ENCODE measurements at regions not wholly inside any gene's neighbourhood (a gene's known extent, or its start where the extent isn't known, plus 50 kb on each side); places are given as distances from the start of the nearest gene placed in this dataset.

DNA sequence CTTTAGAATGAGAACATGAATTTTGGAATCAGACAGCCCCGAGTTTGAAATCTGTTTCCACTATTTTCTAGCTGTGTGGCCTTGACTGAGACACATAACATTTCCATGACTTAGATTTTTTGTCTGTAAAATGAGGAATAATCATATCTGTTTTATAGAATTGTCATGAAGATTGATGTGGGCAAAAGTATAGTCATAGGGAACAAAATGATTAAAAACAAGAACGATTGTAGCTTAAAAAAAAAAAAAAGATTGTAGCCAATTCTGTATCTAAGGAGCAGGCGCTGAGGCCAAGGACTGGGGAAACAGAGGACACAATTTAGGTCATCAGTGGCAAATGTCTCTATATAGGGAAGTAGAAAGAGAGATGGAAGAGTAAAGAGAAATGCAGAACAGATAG, 201.6 kb upstream of the C1QTNF7 start:
- no peak overlapping the region for H3K4me3 ChIP-seq
- no peaks in the 10 kb centered on the region for H3K27me3 ChIP-seq (replicated peaks)
- no peaks in the 10 kb centered on the region for H3K9me3 ChIP-seq (replicated peaks)
- H3K27ac ChIP-seq = no peak overlapping the region
- no peaks in the 10 kb centered on the region for H3K36me3 ChIP-seq
- peaks cover 8% of the 10 kb centered on the region for H3K4me1 ChIP-seq (replicated peaks)
- no peak for DNase-seq (ENCODE audit: low read depth in 1 of 2, low spot score in 2 of 2)

DNA sequence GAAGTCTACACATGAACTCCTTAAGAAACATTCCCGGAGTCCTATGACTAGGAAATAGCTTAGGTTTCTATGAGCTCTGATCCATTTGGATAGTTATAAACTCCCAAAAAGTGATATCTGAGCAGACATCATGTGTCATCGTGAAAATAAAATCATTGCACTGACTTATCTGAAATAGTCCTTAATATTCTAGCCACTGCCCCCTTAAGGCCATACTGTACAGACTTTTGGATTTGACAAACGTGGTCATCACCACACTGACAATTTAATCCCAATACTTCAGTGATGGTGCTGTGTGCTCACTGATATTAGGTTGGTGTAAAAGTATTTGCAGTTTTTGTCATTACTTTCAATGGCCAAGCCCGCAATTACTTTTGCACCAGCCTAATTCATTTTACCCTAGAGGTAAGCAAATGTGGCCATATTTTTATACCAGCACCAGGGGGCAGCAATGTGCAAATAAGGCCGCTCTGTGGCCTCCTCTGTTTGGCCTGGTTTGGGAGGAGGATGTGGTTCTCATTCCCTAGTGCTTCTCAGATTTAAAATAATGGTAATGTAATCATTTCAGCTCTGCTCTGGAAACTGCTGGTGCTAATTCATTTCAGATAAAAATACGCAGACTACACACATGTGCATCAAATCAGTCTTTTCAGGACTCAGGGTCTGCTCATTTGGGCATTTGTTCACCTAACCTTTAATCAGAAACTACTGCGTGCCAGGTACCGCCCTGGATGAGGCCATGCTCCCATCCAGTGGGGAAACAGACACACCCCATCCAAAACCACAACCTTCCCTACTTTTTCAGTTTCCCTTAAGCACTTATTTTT, 196.4 kb upstream of the C1QTNF7 start:
- H3K4me3 ChIP-seq = no peak overlapping the region
- peak; percentile 62 to 66 for DNase-seq (ENCODE audit: low read depth in 1 of 2, low spot score in 2 of 2)
- no peaks in the 10 kb centered on the region for H3K9me3 ChIP-seq (replicated peaks)
- H3K4me1 ChIP-seq (replicated peaks) = peaks cover 53% of the 10 kb centered on the region
- H3K36me3 ChIP-seq = no peaks in the 10 kb centered on the region
- no peaks in the 10 kb centered on the region for H3K27me3 ChIP-seq (replicated peaks)
- H3K27ac ChIP-seq = no peak overlapping the region

DNA sequence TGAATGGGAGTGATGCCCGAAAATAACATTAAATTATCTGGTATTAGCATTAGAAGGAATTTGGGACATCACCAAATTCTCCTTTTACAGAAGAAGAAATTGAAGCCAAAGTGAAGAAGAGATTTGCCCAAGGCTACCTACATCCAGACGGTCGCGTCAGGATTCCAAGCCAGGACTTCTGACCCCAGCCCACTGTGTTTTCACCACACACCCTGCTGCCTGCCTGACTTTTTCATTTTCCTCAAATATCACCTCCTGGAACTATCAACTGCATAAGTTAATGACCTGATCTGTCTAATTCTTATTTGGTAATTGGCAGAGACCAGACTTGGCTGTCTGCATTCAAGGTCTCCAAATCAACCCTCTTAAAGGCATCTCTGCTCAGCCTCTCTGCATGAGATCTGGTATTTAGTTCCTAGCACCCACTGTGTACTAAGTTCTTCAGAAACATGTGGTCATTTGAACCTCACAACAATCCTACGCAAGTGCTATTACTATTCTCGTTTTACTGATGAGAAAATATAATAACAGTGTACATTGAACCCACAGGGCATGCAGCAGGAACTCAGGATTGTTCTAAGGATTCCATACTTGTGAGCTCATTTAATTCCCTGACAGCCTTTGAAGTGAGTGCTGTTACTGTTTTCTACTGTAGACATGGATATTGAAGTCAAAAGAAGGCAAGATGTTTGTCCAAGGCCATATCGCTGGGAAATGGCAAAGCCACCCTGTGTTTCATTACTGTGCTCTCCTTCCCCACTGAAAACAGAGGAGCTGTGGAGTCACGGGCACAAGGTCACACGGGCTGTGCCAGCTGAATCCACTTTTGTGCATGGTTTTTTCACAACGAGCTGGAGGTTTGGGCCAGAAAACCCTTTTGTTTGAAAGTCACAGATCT, 195.2 kb upstream of the C1QTNF7 start:
- peak in 1 of 2 experiments; percentile 51 for DNase-seq (ENCODE audit: low read depth in 1 of 2, low spot score in 2 of 2)
- Histone ChIP-seq H3K4me3 (no peak overlapping the region), H3K27me3 (replicated peaks) (no peaks in the 10 kb centered on the region), H3K36me3 (no peaks in the 10 kb centered on the region), H3K27ac (peak overlapping the region; percentile 74), H3K4me1 (replicated peaks) (peaks cover 53% of the 10 kb centered on the region), H3K9me3 (replicated peaks) (no peaks in the 10 kb centered on the region)

DNA sequence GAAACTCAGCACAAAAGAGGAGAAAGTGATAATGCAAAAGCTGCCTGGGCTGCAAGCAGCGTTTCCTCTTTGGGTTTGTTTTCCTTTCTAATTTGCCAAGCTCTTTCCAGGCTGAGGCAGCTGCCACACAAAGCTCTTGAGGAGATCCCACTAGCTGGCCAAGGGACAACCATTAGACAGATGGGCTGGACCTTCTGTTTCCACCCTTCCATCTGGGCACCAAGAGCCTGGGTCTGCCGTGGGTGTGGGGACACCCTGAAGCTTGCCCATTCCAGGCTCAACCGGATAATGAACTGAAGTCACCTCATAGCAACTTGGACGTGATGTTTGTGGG, 194.6 kb upstream of the C1QTNF7 start:
- peaks cover 53% of the 10 kb centered on the region for H3K4me1 ChIP-seq (replicated peaks)
- no peaks in the 10 kb centered on the region for H3K9me3 ChIP-seq (replicated peaks)
- peak in 1 of 2 experiments; percentile 42 for DNase-seq (ENCODE audit: low read depth in 1 of 2, low spot score in 2 of 2)
- peak overlapping the region; percentile 74 for H3K27ac ChIP-seq
- no peaks in the 10 kb centered on the region for H3K36me3 ChIP-seq
- H3K4me3 ChIP-seq = no peak overlapping the region
- H3K27me3 ChIP-seq (replicated peaks) = no peaks in the 10 kb centered on the region

DNA sequence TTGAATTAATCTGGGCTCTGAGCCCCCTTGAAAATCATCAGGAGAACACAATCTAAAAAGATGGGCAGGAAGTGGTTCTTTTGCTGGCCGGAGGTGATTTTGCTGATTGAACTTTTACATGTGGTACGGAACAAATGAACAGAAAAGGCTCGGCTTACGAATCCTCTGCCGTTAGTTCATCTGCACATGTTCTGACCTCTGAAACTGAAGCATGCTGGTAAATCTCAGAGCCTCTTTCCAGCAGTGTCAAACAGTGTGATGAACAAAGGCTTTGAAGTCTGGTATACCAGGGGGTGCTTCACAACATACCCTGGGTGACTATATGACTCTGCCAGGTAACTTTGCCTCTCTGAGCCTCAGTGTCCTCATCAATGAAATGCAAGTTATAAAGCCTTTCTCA, 194.2 kb upstream of the C1QTNF7 start:
- no peaks in the 10 kb centered on the region for H3K36me3 ChIP-seq
- H3K4me1 ChIP-seq (replicated peaks) = peaks cover 53% of the 10 kb centered on the region
- no peak for DNase-seq (ENCODE audit: low read depth in 1 of 2, low spot score in 2 of 2)
- H3K9me3 ChIP-seq (replicated peaks) = no peaks in the 10 kb centered on the region
- H3K4me3 ChIP-seq = no peak overlapping the region
- no peaks in the 10 kb centered on the region for H3K27me3 ChIP-seq (replicated peaks)
- peak overlapping the region; percentile 74 for H3K27ac ChIP-seq

DNA sequence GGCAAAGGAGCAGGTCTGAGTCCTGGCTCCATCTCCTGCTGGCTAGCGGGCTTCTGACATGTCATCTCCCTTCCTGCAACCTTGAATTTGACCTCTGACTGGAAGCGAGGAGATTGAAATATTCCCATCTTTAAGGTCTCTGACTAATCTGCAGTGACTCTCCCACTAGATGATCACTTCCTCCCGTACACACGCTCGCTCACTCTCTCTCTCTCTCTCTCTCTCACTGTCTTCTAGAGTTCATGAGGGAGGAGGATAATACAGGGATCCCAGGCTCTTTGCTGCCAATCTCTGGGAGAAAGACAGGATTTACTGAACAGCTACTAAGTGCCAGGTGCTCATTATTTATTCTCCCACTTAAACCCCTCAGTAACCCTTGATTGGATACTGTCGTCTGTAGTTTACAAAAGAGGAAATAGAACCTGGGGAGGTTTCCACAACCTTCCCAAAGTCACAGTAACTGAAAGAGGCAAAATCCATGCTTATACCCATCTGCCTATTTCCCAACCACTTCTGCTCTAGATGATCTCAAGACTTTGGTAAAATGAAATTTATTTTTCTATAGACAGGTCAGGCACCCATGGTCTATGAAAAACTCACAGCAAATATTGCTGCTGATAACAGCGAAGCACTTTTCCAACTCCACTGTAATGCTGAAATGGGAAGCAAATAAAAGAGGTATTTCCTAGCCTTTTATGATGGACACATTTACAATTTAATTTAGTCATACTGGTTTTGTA, 193.5 kb upstream of the C1QTNF7 start:
- peaks cover 48% of the 10 kb centered on the region for H3K4me1 ChIP-seq (replicated peaks)
- H3K27ac ChIP-seq = peak overlapping the region; percentile 67
- H3K27me3 ChIP-seq (replicated peaks) = no peaks in the 10 kb centered on the region
- H3K36me3 ChIP-seq = no peaks in the 10 kb centered on the region
- DNase-seq (ENCODE audit: low read depth in 1 of 2, low spot score in 2 of 2) = peak; percentile 43 to 57
- H3K9me3 ChIP-seq (replicated peaks) = no peaks in the 10 kb centered on the region
- H3K4me3 ChIP-seq = no peak overlapping the region

DNA sequence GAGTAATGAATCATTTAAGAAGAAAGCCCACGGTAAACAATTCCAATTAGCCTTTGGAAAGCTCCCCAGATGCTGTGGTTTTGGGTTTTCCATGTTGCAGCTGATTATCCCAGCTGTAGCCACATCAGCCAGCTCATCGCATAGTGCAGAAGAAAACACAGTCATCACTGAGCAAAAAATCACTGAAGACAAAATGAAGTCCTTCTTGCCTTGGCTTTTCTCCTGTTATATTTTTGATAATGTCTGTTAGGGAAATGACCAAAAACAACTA, 193.0 kb upstream of the C1QTNF7 start:
- peaks cover 45% of the 10 kb centered on the region for H3K4me1 ChIP-seq (replicated peaks)
- H3K36me3 ChIP-seq = no peaks in the 10 kb centered on the region
- DNase-seq (ENCODE audit: low read depth in 1 of 2, low spot score in 2 of 2) = peak; percentile 64 to 76

DNA sequence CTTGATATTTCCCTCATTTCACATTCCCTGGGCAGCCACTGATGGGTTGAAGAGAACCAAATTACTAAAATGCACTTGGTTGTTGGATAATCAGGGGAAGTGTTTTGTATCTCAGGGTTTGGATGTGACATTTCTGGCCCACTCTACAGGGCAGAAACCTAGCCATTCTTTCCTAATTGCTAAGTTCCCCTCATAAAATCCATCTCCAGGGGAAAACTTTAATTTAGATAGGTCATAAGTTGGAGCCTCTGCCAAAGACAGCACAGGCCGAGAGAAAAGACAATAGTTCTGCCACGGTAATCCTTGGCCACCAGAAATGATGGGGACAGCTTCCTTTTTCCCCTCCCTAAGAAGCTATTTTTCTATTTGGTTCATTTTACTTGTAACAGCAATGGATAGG, 192.7 kb upstream of the C1QTNF7 start:
- peak overlapping the region; percentile 67; the same call in 1 of the 2 replicates for H3K27ac ChIP-seq
- H3K4me1 ChIP-seq (replicated peaks) = peaks cover 45% of the 10 kb centered on the region
- no peaks in the 10 kb centered on the region for H3K9me3 ChIP-seq (replicated peaks)
- no peaks in the 10 kb centered on the region for H3K36me3 ChIP-seq
- no peak overlapping the region for H3K4me3 ChIP-seq
- no peak for DNase-seq (ENCODE audit: low read depth in 1 of 2, low spot score in 2 of 2)
- H3K27me3 ChIP-seq (replicated peaks) = no peaks in the 10 kb centered on the region

More for the DNA sequence above, 193.0 kb upstream of the C1QTNF7 start:
- H3K27me3 ChIP-seq (replicated peaks) = no peaks in the 10 kb centered on the region
- peak overlapping the region; percentile 67 for H3K27ac ChIP-seq
- no peak overlapping the region for H3K4me3 ChIP-seq
- H3K9me3 ChIP-seq (replicated peaks) = no peaks in the 10 kb centered on the region

DNA sequence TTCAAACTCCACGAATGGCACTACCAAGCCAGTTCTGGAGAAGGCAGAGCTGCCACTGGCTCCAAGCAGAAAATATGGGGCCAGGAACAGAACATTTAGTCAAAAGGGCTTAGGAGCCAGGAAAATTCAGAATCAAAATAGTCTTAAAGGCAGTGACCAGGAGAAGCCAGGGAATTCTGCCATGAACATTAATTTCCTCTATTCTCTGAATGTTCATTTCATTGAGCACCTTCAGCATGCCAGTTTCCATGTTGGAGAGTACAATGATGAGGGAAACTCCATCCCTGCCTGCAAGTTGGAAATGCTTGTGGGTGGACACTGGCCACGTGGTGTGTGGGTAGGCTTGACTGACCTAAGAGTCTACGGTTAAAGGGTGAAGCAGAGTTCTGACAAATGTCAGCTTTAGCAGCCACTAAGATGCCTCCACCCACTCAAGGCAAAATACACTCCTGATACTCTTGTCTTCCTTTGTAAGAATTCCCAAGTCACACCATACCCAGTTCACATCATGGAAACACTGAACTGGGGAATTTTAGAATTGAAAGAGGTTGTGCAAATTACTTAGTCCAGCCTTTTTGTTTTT, 190.1 kb upstream of the C1QTNF7 start:
- H3K27ac ChIP-seq = no peak overlapping the region
- DNase-seq (ENCODE audit: low read depth in 1 of 2, low spot score in 2 of 2) = no peak
- no peak overlapping the region for H3K4me3 ChIP-seq
- peaks cover 30% of the 10 kb centered on the region for H3K4me1 ChIP-seq (replicated peaks)
- H3K9me3 ChIP-seq (replicated peaks) = no peaks in the 10 kb centered on the region
- H3K27me3 ChIP-seq (replicated peaks) = no peaks in the 10 kb centered on the region
- H3K36me3 ChIP-seq = no peaks in the 10 kb centered on the region

DNA sequence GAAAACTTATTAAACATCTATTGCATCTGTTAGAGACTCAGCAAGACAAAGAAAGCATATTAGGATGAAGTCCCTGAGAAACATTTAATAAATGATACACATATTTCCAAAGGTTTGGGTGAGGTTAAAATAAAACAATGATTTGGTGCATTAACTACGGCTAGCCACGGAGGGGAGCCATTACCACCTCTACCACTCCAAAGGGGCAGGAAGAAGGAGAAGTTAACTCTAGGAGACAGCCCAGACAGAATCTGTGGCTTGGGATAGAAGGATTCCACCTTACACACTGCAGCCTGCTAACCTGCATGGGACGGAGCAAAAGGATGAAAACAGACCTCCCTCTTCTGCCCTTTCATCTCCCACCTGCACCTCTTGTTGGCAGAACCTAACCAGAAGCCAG, 189.1 kb upstream of the C1QTNF7 start:
- Histone ChIP-seq H3K27me3 (replicated peaks) (no peaks in the 10 kb centered on the region), H3K4me1 (replicated peaks) (peaks cover 20% of the 10 kb centered on the region), H3K9me3 (replicated peaks) (no peaks in the 10 kb centered on the region), H3K36me3 (no peaks in the 10 kb centered on the region), H3K4me3 (no peak overlapping the region), H3K27ac (no peak overlapping the region)
- DNase-seq (ENCODE audit: low read depth in 1 of 2, low spot score in 2 of 2) = no peak

DNA sequence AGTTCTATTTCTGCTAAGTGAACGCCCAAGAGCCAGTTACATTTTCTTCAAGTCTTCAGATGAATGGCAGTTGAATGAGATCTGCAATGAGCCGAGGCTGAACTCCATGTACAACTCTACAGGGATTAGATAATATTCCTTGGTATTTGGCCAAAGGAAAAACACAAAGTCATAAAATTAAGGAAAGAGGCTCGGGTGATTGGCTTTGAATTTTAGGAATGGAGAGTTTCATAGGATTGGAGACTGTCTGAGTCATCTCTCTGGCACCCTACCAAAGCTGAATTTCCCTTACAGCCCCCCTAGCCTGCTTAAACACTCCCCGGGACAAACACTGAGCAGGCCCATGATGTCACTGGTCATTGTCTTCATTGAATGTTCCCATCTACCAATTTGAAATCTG, 188.0 kb upstream of the C1QTNF7 start:
- Histone ChIP-seq H3K36me3 (no peaks in the 10 kb centered on the region), H3K9me3 (replicated peaks) (no peaks in the 10 kb centered on the region), H3K27ac (no peak overlapping the region), H3K4me3 (no peak overlapping the region), H3K27me3 (replicated peaks) (no peaks in the 10 kb centered on the region), H3K4me1 (replicated peaks) (peaks cover 9% of the 10 kb centered on the region)
- DNase-seq (ENCODE audit: low read depth in 1 of 2, low spot score in 2 of 2) = no peak

DNA sequence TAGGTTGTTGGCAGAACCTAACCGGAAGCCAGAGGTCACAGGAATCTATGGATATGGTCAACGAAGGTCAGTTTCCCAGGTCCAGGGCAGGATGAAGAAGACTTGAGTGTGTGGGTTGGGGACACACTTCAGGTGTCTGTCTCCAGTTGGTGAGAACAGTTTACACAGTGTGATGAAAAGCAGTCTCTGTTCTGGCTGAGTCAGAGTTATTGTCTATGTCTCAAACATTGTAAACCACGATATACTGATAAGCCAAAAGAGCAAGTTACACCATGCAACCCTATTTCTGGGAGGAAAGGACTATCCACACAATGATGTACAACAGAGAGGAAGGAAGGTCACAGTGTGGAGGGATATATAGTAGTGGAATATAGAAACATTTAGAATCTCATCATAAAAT, 187.1 kb upstream of the C1QTNF7 start:
- Histone ChIP-seq H3K9me3 (replicated peaks) (no peaks in the 10 kb centered on the region), H3K4me1 (replicated peaks) (peaks cover under 1% of the 10 kb centered on the region; the same call in 1 of the 2 replicates), H3K27ac (no peak overlapping the region), H3K4me3 (no peak overlapping the region), H3K36me3 (no peaks in the 10 kb centered on the region), H3K27me3 (replicated peaks) (no peaks in the 10 kb centered on the region)
- DNase-seq (ENCODE audit: low read depth in 1 of 2, low spot score in 2 of 2) = no peak

DNA sequence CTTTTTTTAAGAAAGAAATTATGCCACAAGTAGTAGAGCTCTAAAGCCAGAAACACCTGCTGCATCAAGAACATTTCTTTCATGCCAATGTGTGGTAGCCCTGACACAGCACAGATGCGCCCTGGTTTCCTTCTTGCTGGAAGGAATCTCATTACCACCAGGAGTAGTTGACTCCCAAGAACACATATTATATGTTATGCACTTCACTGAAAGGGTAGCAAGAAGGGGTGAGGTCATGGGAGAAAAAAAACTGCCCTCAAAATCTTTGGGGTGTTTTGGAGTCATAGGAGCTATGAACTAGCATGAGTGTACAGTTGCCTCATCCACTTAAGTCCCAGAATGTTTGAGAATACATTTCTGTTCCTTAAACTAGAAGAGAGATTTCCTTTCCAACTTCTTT, 185.8 kb upstream of the C1QTNF7 start:
- Histone ChIP-seq H3K27me3 (replicated peaks) (no peaks in the 10 kb centered on the region), H3K4me1 (replicated peaks) (no peaks in the 10 kb centered on the region; the same call in 1 of the 2 replicates), H3K27ac (no peak overlapping the region), H3K36me3 (no peaks in the 10 kb centered on the region), H3K4me3 (no peak overlapping the region), H3K9me3 (replicated peaks) (no peaks in the 10 kb centered on the region)
- DNase-seq (ENCODE audit: low read depth in 1 of 2, low spot score in 2 of 2) = no peak

All from SJSA1 (cell line).